ENCODE measurements at regions not wholly inside any gene's neighbourhood (a gene's known extent, or its start where the extent isn't known, plus 50 kb on each side); places are given as distances from the start of the nearest gene placed in this dataset.

DNA sequence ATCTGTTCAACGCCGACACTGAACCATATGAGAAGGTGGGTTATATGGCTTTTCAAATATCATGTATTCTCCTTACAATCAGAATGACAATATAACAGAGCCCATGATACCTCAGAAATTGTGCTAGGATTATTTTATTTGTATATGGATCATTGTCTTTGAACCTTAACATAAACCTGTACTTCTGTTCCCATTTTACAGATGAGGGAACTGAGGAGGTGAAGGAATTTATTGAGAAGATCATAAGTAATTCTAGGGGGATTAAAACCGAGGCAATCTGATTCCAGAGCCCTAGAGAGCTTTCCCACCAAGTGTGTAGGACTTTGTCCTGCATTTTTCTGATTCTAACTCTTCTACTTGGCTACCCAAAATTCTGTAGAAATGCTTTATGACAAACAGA lies 279.8 kb upstream of the FANCL start:
- no peak for DNase-seq (ENCODE audit: low read depth in 3 of 3)

DNA sequence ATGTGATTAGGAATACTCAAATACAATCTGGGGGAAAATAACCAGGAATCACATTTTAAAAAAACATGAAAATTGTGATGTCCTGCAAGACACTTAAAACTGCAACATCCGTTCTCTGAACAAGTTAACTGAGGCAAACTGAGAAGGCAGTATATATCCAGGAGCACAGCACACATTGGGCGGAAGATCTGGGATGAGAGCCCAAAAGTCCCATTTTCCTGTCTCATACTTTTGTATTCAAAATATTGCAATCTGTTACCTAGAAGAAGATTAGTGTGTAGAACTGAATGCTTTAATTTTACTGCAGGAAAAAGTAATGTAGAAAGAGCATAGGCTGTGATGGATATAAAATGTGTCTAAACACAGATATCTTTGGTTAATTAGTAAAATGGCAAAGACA lies 276.8 kb upstream of the FANCL start:
- DNase-seq (ENCODE audit: low read depth in 3 of 3): no peak

DNA sequence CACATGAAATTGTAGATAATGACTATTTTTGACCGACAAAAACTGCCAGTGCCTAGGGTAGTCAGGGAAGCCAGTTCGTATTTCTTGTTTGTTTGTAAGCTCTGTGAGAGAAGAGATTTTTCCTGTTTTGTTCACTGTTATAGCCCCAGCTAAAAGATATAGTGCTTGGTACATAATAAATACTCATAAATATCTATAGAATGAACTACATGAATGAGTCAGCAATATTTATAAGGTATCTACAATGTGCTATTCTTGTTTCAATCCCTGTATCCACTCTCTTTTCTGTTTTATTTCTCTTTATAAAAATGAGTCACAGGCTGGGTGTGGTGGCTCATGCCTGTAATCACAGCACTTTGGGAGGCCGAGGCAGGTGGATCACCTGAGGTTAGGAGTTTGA lies 275.6 kb upstream of the FANCL start:
- DNase-seq (ENCODE audit: low read depth in 3 of 3): no peak

DNA sequence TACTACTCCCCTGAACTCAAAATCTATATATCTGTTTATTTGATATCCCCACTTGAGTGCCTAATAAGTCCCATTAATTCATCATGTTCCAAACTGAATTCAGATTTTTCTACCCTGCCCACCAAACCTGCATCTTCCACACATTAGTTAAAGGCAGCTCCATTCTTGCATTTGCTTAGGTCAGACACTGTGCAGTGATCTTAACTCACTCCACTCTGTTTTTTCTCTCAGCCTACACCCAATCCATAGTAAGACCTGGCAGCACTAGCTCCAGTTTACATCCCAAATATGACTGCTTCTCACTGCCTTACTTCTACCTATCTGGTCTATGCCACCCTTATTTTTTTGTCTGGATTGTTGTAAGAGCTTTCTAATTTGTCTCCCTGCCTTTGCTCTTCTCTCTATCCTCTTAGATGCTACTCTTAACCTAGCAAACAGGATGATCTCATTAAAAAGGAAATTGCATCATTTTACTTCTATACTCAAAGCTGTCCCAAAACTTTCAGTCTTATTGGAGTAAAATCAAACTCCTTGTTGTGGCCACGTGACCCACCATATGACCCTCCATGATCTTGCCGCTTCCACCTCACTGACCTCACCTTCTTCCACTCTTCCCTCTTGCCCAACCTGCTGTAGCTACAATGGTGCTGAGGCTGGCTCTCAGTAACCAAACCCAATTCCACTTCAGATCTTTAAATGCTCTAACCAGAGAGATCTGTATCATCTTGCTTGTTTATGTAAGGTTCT lies 274.9 kb upstream of the FANCL start:
- DNase-seq (ENCODE audit: low read depth in 3 of 3): no peak

DNA sequence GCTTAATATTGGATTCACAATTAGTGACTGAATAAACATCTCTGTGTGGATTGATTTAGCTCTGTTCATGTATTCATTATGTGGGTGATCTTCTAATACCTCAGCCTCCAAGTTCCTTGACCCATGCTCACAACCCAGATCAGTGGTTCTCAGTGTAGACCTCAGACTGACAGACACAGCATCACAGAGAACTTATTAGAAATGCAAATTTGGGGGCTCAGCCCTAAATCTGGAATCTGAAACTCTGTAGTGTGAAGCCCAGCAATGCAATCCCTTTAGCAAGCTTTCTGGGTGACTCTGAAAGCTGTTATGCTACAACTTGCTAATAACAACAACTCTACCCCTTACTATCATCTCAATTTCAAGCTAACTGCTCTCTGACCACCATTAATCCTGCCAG lies 273.1 kb upstream of the FANCL start:
- no peak for DNase-seq (ENCODE audit: low read depth in 3 of 3)

DNA sequence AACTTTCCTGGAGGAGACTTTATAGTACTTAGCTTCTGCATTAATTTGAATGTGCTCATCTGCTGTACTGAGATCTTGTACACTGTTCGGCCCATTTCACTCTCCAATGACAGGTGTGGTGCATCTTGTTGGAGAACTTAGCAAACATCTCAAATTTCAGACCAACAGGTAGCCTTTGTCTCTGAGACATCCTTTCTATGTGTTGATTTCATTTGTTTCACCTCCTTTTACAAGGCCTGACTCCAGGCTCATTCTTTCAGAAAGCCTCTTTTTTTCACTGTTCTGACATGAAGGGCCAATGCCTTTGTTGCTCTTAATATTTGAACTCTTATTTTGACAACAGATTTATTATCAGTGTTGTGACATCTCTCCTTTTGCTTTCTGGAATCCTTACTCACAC lies 271.8 kb upstream of the FANCL start:
- DNase-seq (ENCODE audit: low read depth in 3 of 3): no peak

DNA sequence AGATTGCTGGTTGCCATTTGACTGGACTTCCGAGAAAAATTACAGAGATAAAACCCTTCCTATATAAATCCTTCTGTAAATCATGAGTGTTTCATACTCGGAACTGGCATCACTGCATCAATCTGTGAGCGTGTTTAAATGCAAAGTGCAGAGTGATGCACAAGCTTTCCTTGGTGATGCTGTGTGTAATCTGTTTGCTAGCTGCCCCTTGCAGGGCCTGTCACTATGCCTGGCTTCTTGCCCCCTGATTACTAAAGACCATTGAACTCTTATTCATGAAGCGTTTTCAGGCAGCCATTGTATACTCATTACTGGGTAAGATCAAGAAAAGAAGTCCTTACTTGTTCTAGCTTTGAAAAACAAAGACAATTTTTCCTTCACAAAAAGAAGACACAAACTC lies 266.9 kb upstream of the FANCL start:
- DNase-seq (ENCODE audit: low read depth in 3 of 3): no peak

DNA sequence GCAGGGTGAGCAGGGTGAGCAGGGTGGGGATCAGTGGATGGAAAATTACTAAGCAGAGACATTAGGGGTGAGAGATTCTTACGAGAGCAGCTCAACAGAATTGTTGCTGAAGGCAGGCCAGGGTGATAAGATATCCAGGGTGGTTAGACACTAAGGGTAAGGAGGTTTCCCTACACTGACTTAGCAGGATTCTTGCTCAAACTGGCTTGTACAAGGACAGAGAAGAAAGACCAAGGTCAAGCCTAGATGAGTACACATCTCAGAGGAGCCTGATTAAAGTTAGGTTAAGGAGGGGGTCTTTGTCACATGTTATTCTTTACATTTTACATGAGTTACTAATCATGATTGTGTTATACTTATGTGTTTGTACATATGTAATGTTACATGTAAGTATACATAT lies 262.8 kb upstream of the FANCL start:
- DNase-seq (ENCODE audit: low read depth in 3 of 3): no peak

DNA sequence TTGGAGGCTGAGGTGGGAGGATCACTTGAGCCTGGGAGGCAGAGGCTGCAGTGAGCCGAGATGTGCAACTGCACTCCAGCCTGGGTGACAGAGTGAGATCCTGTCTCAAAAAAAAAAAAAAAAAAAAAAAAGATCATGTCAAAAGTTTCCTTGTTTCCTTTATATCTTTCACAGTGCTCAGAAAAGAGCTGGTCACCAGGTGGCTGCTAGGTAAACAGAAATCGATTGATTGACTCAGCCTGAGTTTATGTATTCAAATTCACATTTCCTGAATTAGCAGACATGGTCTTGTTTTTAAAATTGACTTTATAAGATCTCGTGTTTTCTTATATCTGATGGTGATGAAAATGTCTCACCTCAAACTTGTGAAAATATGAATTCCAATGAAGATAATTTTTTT lies 261.8 kb upstream of the FANCL start:
- DNase-seq (ENCODE audit: low read depth in 3 of 3): no peak

DNA sequence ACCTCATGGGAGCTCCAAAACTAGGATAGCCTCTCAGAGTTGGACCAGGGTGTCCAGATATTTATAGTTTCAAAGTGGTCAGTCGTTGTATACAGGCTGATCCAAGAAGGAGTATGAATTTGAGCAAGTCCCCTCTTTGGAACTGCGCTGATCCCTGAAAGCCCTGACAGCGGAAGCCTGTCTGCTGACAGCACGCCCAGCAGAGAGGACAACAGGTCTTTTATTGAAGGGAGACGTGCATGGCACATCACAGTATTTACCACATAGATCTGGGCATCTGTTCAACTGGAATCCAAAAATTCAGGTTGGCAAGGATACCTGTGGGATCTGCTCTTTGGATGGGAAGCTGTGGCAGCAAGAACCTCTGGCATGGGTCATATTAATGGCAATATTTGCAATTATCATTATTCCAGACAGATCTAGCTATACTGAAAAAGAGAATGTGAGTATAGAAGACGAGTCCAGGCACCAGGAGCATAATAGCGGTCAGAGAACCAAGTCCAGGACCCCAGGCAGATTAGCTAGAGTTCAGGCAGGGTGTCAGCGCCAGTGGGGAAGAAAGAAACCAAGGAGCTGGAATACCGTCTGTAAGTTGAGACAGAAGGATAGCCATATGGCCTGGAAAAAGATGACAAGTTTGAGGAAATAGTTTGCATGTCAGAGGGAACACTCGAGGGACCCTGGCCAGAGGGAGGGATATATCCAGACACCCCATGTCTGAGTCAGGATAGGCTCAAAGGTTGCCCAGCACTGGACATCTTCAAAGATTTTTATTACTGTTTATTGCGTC lies 260.4 kb upstream of the FANCL start:
- no peak for DNase-seq (ENCODE audit: low read depth in 3 of 3)

DNA sequence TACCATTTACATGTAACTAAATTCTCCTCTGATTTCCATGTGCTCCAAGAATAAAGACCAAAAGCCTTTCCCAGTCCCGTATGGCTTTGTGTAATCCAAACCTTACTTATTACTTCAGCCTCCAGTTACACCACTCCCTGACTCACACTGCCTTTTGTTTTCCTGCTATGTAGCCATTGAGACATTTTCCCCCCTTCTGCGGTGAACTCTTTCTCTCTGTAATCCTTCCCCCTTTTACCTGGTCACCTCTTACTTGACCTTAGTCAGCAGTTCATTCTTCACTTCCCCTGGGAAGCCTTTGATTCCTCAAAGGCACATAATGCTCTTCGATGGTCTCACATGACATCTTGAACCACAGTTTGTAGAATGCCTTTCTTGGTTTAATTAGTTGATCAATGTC lies 256.0 kb upstream of the FANCL start:
- no peak for DNase-seq (ENCODE audit: low read depth in 3 of 3)

DNA sequence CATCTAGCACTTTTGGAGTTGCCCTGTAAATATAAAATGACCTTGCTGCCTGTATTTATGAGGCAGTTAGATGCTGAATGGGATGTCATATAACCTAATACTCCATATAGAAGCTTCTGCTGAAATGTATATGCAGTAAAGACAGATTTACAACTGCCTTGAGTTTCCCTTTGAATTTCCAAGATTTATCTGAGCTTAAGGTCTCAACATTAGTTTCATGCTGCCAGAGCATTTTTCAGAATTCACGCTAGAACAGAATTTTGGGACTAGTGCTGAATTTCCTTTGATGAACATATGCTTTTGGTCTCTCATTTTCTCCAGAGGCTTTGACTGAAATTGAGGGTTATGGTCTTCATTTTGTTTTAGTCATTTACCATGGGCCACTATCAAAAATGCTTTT lies 254.7 kb upstream of the FANCL start:
- DNase-seq (ENCODE audit: low read depth in 3 of 3): no peak

DNA sequence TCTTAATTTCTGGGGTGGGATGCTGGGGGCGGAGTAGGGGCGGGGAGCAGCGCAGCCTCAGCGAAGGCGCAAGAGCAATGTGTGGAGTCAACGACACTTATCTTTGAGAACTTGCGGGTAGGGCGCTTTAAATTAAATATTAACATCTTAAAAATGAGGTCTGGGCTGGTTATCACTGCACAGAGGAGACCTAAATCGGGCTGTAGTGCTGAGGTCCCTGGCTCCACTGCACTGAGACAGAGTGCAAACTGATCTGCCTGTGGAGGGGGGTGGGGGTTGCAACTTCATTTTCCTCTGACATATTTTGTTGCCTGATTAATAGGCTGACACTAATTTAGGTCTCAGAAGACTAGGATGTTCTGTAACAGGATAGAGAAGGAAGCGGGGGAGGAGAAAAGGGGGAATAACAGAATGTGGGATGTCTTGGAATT lies 253.0 kb upstream of the FANCL start:
- DNase-seq (ENCODE audit: low read depth in 3 of 3): no peak

DNA sequence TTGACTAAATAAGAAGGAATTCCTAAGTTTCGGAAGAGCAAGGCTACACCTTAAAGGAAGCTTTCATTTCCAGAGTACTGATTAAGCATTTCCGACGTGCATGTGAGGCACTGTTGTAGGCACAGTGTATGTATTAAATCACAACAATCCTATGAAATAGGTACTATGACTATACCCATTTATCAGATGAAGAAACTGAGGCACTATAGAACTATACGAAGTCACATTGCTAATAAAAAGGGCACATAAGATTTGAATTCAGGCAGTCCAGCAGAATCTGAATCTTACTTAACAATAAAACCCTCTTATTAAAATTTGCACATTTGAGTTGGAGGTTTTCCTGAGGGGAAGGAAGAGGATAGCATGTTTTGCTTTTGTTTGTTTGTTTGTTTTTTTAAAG lies 243.5 kb upstream of the FANCL start:
- no peak for DNase-seq (ENCODE audit: low read depth in 3 of 3)

DNA sequence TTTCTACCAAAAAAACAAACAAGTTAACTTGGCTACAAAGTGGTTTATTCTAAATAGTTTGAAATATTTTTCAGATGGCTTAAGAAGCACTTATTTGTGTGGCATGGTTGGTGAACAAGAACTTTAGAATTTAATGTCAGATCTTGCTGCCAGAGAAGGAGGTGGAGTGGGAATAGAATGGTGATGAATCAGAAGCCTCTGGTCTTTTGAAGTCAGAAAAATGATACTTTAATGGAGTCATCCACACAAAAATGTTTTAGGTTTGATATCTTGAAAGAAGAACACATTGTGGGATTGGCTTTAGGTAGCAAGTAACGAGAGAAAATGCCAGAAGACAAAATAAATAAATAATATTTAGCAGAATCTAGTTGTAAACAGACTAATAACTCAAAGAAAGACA lies 243.1 kb upstream of the FANCL start:
- no peak for DNase-seq (ENCODE audit: low read depth in 3 of 3)

DNA sequence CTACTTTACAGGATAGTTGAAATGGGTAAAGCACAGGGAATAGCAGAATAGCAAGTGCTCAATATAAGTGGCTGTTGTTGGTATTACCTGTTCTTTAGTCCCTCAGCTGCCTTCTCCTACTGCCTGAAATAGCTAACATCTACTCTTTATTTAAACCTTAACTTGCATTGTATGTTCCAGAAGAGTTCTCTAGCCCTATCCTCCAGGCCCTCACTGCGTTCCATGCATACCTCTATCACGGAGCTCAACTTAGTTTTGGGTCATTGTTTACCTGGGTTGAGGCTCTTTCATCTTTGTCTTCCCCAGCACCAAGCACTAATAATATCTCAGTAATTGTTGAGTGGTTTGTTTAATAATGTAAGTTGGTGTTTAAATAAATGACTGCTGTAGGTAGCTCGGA lies 242.2 kb upstream of the FANCL start:
- no peak for DNase-seq (ENCODE audit: low read depth in 3 of 3)

DNA sequence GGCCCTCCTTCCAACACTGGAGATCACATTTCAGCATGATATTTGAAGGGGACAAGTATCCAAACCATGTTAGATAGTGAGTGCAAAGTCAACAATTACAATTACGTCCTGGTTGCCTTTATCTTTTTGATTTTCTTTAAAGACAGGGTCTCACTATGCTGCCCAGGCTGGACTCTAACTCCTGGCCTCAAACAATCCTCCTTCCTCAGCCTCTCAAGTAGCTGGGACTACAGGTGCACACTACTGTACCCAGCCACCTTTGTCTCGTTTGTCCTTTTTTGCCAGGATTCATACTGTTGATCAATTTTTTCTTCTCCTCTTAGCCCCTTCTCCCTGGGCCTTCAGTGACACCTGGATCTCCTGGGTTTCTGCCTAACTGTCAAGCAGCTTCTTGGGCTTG lies 240.5 kb upstream of the FANCL start:
- DNase-seq (ENCODE audit: low read depth in 3 of 3): no peak

DNA sequence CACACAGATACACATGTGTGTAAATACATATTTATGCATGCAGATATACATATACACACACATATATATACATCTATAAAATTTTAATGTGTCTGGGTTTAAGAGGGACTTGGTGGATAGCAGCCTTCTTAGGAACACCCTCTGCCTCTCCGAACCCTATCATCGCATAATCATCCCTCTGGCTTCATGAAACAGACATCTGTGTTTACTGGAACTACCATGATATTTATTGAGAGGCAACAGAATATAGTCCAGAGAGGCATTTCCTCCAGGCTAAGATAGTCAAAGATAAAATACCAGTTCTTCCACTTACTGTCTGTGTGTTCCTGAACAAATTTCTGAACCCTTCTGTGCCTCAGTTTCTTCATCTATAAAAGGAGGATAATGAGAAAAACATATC lies 239.0 kb upstream of the FANCL start:
- DNase-seq (ENCODE audit: low read depth in 3 of 3): no peak

DNA sequence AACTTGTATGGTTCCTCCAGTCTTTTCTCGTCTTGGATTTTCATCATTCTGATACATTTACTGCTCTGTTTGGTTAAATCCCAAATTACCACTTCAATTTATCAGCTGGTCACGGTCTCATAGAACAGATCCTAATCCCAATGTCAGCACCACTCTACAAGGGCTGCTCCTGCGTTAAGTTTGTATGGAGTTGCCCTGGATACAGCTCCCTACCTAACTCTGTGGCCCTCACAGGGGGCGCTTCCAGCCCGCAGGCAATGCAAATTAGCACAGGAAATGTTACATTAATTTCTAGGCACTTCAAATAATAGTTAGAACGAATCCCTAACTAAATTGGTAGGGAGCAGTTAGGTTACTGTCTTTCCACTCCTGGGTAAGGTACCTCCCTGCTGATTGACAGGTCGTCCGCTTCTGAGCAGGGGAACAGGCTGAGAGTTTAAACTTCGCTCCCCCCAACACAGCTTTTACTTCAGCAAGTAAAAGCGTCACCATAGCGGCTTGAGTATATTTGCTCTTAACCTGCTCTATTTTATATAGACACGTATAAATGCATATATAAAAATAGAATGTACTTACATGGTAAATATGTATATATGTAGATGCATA lies 238.5 kb upstream of the FANCL start:
- no peak for DNase-seq (ENCODE audit: low read depth in 3 of 3)

DNA sequence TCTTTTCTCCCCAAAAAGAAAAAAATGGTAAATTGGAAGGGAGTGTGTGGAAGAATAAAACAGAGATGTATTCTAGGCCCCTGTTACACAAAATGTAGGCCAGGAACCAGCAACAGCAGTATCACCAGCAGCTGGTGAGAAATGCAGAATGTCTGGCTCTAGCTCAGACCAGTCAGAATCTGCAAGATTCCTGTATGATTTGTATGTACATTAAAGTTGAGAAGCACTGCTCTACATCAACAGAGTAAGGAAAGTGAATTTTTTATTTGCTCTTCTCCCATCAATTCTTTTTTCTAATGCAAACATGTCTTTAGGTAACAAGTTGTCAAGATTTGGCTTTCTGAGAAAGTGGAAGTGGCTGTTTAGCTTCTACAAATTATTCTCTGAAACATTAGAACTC lies 235.4 kb upstream of the FANCL start:
- DNase-seq (ENCODE audit: low read depth in 3 of 3): no peak

DNA sequence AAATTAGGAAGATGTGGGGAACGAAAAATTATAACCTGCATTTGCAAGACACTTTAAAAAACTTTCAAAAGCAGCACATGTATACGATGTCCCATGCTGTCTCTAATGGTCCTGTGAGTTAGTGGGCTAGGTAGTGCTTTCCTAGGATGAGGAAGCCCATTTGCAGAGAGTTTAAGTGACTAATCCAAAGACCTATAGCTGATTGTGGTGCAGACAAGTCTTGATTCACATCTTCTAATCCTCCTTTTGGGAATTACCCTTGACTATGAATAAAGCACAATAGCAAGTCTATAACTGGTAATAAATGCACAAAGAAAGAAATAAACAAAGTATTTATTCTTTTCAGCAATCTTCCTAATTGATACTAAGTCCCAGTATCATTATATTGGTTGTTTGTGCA lies 234.6 kb upstream of the FANCL start:
- no peak for DNase-seq (ENCODE audit: low read depth in 3 of 3)

DNA sequence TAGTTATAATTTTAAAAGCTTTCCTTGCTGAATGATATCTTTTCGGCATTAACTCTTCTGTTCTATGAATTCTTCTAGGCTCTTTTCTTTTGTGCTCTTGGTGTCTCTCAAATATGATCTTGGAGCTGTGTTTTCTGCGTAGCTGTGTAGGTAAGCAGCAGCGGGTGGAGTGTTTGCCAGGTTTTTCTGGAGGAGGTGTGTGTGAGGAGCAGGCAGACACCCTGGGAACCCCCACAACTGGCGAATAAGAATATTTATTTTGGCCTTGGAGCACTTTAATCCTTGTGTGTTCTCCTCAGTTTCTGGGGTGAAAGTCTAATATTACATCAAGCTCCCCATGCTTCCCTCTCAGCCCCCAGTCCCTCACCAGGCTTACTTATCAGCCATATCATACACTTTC lies 232.0 kb upstream of the FANCL start:
- DNase-seq (ENCODE audit: low read depth in 3 of 3): no peak

DNA sequence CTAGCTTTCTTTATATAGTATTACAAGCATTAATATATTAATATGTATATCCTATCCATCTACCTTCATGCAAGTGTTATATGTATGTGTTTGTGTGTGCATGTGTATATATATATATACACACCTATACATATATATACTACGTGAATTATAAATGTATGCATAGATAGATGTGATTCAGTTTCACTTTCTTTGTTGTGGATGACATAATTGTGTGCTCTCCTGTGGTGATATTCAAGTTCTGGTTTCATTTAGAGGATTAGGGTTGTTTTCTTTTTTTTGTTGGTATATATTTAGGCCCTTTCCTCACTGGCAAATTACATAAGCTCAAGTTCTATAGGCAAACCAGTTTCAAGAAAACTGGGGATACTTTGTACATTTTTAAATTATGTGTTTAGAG lies 225.7 kb upstream of the FANCL start:
- DNase-seq (ENCODE audit: low read depth in 3 of 3): no peak
